GM18861 (cell line): ENCODE measurements at regions not wholly inside any gene's neighbourhood (a gene's known extent, or its start where the extent isn't known, plus 50 kb on each side); places are given as distances from the start of the nearest gene placed in this dataset.

Experiments
- ATAC-seq: cut with Tn5 transposase; IDR thresholded peaks from one replicate; pipeline ENCODE4 v1.9.1; 2021; ENCODE audit not compliant: unreplicated experiment

DNA sequence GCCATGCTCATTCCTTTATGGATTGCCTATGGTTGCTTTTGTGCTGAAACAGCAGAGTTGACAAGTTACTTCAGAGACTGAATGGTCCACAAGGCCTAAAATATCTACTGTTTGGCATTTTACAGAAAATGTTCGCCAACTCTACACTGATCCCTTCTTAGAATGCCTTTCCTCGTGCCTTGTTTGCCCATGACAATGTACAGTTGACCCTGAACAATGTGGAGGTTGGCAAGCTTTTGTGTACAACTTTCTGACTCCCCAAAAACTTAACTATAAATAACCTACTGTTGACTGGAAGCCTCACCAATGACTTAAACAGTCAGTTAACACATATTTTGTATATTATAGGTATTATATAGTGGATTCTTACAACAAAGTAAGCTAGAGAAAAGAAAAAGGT is 361.4 kb downstream of the EPHA4 start:
- no peak for ATAC-seq

DNA sequence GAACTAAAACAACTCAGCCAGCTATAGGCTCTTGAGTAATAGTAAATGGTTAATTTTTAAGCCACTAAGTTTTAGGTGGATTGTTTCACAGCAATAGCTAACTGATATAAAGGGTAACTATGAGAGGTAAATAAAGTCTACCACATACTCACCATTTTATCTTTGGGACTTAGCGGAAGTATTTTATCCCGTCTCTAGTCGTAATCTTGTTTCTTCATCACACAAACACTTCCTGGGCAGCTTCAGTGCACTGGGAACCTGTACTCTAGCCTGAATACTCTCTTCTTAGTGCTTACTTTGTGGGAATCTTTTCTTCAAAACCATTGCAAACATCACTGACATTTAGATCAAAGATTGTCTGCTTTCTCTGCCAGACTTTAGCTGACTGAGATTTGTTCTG is 360.5 kb downstream of the EPHA4 start:
- no peak for ATAC-seq

DNA sequence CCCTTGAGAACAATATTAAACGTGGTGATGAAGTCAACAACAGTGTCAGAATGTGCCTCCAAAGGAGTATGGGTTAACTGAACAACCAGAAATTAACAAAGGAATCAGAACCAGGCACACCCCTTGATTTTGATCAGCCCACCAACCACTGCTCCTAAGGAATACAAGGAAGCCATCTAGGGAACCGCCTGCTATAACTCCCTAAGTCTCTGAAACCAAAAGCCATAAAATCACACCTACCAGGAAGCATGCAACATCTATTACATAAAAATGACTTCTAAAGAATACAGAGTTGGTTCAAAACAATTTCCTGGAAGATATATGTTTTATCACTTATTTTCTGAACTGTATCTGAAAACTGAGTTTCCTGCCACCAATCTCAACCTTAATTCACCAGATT is 360.0 kb downstream of the EPHA4 start:
- no peak for ATAC-seq

DNA sequence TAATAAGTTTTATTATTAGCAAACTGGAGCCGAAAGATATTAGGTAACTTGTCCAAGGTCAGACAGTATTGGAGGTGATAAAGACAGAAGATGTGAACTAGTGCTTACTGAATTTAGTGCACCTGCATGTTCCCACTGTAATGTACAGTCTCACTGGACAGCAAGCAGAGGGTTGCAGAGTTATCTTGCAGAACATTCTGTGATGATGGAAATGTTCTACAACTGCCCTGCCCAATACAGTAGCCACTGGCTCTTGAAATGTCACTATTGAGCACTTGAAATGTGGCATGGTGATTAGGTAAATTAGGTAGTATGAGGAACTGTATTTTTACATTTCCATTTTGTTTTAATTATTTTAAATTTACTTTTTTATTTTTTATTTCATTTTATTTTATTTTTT is 356.6 kb downstream of the EPHA4 start:
- ATAC-seq, result no peak

DNA sequence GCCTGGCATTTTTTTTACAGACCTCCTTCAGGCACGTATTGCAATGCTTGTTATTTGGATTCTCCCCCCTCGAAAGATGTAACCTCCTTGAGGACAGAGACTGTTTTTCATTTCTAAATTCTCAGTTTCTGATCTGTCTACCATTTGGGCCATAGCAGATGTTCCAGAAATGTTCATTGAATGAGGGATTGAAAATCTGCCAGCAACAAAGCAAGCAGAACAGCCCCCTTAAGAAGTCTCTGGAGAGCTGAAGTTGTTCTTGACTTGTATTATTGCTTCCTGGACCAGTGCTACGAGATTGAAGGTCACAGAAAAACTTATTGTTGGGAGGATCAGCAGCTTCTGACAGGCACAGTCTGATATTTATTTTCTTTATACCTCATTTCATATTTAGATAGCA is 355.5 kb downstream of the EPHA4 start:
- no peak for ATAC-seq

DNA sequence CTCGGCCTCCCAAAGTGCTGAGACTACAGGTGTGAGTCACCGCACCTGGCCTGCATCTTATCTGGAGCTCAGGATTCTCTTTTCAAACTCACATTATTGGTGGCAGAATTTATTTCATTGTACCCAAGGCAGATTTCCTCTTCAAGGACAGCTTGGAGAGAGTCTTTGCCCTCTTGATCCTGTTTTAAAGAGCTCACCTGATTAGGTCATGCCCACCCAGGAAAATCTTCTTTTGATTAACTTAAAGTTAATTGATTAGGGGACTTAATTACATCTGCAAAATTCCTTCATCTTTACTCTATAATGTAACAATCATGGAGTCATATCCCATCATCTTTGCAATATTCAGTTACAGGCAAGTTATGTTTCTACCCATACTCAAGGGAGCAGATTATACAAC is 346.4 kb downstream of the EPHA4 start:
- ATAC-seq, result no peak

DNA sequence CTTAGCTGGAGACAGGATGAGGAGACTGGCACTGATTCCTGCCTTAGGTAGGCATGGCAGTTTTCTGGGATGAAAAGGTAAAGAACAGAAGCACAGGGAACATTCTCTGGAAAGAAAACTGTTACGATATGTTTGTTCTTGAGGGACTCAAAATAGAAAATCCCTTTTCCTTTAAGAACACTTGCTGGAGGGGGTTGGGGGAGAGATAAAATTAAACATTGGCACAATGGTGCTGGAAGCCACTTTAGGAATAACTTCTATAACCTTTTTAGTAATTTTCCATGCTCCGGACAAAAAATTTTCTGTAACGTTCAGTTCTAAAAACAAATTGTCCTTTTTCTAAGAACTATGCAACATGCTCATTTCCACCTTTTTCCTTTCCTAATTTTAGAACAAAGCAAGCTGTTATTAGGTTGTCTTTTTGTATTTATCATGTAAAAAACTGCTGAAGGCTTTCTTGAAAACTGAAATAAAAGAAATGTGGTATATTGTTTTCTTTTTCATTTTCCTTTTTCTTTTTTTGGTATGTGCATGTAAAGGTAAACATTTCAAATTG is 343.8 kb downstream of the EPHA4 start:
- no peak for ATAC-seq

DNA sequence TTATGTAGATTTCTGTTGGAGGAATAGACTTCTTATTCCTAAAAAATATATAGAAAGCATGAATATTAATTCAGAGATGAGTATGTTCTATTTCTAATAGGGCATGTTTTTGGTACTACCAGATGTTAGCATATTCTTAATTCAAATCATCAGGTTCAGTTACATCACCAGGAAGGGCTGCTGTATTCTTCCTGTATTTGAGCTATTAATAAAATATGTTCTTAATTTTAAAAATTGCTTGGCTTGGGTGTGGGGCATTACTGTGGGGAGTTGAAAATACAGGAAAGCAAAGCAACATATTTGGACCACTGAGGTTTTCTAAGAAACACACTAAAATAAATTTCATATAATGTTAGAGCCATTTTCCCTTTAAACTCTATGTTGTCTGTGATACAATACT is 343.0 kb downstream of the EPHA4 start:
- no peak for ATAC-seq

DNA sequence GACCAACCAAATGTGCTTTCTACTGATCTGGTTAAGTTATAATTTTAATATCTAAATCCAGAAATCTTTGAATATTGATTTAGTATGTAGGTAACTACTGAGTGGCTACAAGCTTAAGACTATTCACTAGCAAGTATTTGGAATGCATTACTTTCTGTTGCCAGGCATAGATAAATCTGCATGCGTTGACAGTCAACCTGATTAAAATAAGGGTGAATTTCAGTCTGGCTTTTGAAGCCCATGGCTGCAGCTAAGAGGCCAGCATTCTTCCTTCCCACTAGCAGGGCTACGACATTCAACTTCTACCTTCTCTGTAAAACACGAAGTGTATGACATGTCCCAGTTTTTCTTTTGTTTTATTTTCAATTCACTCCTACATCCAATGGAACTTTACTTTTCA is 340.6 kb downstream of the EPHA4 start:
- no peak for ATAC-seq

DNA sequence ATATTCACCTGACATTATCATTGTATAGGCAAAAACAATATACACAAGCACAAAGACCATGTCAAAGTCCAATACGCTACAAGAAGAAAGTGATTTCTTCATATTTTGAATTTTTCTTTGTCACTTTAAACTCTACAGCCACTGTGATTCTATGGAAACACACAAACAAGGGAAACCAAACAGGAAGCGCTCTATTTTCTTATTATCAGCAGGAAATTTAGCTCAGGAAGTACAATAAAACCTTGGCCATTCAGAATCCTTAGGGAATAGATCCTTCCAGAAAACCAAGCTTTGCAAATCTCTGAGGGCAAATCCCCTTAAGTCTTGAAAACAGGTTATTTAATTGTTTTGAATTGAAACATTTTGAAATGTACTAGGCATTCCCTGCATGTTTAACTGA is 336.2 kb downstream of the EPHA4 start:
- no peak for ATAC-seq

DNA sequence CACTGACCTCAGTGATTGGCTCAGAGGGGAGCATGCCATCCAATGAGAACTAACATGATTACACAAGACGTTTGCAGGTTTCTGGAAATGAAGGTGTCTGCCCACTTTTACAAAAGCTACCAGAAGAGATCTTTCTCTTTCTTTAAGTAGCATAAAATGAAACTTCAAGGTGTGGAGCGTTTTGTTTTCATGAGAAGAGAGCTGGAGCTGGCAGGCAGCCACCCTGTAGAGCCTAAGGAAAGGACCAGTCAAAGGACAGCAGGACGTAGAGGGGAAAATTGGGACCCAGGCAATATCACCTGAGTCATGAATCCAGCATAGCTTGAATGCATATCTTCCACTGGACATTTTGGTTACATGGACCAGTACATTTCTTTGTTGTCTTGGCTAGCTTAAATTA is 331.0 kb downstream of the EPHA4 start:
- ATAC-seq, result no peak

DNA sequence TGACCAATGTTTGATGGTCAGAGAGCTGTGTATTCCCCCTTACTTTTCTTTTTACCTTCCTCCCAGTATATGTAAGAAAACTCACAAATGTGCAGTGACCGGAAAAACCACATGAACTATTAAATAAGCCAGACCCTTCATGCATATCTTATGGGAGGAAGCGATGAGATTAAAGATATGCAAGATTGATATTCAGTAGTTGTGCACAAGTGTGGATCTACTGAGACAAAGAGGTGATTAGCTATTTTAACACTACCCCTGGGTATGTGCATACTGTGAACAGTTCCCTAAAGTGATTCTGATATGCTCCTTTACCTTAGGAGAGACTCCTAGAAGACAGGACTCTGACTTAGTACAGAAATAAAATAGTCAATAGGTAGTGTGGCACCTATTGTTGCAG is 328.3 kb downstream of the EPHA4 start:
- ATAC-seq, result no peak

DNA sequence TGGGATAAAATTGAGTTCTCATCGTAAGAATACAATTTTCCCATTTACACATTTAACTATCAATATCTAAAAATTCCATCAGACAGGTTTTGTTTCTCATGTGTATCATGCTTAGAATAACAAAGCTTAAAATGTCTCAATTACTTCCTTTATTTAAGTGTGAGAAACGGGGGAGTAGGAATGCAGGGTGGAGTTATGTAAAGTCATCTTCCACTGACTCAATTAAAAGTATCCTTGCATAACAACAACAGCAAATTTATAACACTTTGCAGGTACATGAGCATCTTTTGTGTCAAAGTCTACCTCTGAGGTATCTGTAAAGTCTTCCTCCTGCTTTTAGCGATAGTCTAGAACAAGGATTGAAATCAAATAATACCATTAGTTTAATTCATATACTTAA is 327.1 kb downstream of the EPHA4 start:
- no peak for ATAC-seq

DNA sequence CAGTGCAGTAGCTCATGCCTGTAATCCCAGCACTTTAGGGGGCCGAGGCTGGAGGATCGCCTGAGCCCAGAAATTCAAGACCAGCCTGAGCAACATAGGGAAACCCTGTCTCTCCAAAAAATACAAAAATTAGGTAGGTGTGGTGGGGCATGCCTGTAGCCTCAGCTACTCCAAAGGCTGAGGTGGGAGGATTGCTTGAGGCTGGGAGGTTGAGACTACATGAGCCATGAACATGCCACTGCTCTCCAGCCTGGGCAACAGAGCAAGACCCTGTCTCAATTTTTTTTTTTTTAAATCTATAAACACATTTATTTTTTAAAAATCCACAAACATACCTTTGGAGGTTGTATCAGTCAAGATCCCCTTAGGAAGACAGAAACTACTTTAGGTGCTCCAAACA is 326.3 kb downstream of the EPHA4 start:
- no peak for ATAC-seq

DNA sequence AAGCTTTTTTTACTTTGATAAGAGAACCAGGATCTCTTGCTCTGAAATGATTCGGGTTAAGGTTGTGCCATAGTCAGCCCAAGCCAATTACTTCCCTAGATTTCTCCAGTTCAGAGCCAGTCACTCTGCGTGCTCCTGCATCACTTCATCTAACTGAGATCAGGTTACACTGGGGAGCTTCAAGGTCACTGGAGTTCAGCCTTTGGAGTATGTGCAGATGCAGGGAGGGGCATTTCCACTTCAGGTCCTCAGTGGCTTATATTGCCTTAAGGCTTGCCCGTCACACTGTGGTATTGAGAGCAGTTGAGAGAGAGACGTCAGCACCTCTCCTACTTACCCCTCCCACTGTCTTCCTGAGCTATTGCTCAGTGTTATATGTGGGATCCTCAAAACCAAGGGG is 317.8 kb downstream of the EPHA4 start:
- no peak for ATAC-seq

DNA sequence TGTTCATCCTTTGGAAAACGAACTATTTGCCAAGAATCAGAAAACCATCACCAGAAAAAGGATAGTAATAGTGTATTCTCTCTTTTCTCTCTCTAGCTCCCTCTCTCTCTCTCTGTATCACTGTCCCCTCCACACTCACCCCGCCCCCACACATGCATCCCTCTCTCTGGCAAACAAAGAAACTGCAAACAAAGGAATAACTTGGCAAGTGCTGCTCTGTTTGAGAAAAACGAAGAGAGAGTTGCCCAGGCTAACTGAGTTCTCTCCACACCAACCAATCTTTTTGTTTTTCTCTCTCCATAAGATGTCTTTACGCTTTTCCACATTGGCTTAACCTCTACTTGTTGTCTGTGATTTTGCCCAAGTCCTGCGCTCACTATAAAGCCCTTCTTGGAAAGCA is 316.2 kb downstream of the EPHA4 start:
- no peak for ATAC-seq

DNA sequence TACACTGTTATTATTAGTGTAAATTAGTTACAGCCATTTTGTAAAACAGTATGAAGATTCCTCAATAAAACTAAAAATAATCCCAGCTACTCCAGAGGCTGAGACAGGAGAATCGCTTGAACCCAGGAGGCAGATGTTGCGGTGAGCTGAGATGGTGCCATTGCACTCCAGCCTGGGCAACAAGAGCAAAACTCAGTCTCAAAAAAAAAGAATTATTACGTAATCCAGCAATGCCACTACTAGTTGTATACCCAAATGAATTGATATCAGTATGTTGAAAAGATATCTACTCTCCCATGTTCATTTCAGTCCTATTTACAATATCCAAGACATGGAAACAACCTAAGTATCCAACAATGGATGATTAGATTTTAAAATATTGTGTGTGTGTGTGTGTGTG is 313.6 kb downstream of the EPHA4 start:
- no peak for ATAC-seq

DNA sequence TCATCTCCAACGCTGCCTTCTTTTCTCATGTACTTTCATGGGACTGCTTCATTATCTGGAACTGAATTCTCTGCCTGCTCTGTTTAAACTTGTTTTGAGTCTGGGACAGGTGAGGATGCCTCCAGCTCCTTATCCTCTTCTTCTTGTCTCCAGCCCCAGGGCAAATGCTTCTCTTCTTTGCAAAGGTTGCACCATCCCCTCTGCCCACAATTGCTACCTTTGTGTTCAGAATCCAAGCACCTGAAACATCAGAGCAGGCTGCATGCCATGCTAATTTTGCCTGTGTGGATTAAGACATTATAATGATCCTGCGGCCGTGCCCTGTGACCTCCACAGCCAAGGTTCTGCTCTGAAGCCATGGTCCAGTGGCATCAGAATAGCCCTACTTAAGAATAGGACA is 309.5 kb downstream of the EPHA4 start:
- ATAC-seq, result no peak

DNA sequence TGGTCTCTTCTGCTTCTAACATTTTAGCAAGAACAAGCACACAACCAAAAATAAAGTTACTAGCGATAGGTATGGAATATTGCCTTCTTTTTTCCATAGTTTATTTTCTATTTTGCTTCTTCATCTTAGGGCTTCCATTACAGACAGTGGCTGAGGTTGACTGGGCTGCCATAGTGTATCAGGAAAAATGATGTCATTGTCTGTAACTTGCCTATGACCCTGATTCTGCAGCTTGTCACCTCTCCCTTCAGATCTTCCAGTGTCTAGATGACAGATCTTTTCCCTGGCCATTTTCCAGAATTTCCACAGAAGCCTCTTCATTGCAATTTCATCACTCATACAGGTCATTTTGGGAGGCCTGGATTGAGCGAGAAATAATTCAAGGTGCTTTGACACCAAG is 308.5 kb downstream of the EPHA4 start:
- ATAC-seq, result no peak

DNA sequence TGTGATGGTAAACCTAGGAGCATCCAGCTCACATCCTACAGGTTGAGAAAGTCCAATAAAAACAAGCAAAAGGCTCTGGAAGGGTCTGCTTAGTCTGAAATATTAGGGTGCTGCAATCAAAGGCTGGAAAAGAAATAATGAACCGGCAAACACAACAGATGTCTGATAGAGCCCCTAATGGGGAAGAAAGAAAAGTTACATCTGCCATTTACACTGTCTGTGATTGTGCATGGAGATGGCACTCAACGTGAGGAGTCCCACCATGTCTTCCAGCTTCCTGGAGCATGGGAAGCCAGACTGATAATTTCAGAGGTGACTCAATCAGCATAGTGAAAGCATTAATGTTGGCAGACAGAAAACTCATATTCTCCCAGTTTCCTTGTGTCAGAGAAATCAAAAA is 307.8 kb downstream of the EPHA4 start:
- no peak for ATAC-seq

DNA sequence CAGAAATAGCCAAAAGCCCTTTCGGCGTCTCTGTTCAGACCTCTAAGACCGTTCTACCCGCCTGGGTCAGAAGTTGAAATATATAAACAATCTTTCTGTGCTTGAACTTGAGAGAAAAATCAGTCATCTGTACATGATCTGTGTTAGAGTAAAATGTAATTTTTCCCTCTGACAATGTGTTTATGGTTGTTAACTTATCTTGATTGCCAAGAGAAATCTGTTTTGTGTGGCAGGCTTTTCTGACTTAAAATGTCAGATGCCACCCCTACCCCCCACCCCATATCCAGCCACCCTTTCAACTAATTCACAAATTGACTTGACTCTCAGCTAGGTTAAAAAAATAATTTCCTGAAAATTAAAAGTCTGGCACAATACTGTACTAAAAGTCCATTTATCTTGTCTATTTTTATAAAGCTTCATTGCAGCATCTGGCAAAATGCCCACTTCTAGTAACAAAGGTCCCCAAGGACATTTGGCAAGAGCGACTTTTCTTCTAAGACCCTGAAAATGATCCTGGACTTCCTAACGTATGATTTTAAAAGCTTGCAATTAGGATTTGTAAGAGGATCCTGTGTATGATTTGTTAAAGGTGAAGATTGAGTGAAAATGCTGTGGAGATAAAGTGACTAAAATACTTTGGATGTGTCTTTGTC is 304.2 kb downstream of the EPHA4 start:
- no peak for ATAC-seq

DNA sequence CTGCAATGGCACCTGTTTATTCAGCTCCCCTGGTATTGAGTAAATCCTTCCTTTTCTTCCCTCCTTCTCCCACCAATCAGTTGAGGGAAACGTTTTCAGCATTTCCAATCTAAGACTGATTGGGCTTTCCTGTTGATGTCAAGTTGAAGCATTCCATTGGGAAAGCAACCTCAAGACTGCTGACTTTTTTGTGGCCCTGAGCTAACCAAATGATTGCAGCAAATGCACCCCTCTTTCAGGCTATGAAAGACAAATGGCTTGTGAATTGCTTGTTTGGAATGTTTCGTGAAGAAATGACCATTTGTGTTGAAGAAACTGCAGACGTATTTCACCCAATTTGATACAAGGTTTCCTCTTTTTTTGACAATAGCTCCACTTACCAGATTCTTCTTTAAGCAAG is 303.5 kb downstream of the EPHA4 start:
- no peak for ATAC-seq

DNA sequence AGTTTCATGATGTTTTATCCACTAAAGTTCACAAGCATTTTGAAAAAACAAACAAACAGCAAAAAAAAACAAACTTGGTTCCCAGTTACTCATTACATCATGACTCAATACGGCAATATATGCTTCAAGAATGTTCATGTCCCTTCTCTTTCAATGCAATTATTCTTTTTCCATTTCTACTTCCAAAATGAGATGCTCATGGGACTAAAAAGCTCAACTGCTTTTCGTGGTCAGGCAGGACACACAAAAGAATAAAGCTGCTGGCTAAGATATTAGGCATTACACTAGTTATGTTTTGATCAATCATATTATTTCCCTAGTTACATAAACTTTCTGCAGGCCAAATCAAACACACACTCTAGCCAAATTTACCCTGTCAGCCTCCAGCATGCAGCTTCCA is 301.3 kb downstream of the EPHA4 start:
- no peak for ATAC-seq
